ENCODE measurements at regions not wholly inside any gene's neighbourhood (a gene's known extent, or its start where the extent isn't known, plus 50 kb on each side); places are given as distances from the start of the nearest gene placed in this dataset.

DNA sequence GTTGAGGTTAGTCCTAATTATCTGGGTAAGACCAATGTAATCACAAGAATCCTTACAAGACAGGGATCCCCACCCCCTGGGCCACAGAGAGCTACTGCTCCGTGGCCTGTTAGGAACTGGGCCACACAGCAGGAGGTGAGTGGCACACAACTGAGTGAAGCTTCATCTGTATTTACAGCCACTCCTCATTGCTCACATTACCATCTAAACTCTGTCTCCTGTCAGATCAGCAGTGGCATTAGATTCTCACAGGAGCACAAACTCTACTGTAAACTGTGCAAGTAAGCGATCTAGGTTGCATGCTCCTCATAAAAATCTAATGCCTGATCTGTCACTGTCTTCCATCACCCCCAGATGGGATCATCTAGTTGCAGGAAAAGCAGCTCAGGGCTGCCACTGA, 58.5 kb upstream of the CRBN start:
- no peaks in the 10 kb centered on the region for H3K4me1 ChIP-seq
- no peaks in the 10 kb centered on the region for H3K9me3 ChIP-seq
- no peaks in the 10 kb centered on the region for H3K27me3 ChIP-seq
- TF ChIP-seq POLR2AphosphoS5 (IDR thresholded peaks at IDR 0.05) (no peak), POLR2A (IDR thresholded peaks at IDR 0.05) (no peak), EP300 (IDR thresholded peaks at IDR 0.05) (no peak)
- TF ChIP-seq, protein P1, sequence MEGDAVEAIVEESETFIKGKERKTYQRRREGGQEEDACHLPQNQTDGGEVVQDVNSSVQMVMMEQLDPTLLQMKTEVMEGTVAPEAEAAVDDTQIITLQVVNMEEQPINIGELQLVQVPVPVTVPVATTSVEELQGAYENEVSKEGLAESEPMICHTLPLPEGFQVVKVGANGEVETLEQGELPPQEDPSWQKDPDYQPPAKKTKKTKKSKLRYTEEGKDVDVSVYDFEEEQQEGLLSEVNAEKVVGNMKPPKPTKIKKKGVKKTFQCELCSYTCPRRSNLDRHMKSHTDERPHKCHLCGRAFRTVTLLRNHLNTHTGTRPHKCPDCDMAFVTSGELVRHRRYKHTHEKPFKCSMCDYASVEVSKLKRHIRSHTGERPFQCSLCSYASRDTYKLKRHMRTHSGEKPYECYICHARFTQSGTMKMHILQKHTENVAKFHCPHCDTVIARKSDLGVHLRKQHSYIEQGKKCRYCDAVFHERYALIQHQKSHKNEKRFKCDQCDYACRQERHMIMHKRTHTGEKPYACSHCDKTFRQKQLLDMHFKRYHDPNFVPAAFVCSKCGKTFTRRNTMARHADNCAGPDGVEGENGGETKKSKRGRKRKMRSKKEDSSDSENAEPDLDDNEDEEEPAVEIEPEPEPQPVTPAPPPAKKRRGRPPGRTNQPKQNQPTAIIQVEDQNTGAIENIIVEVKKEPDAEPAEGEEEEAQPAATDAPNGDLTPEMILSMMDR (IDR thresholded peaks at IDR 0.05): no peak
- no peaks in the 10 kb centered on the region for H3K36me3 ChIP-seq
- WGBS: 90% methylated on average over 2 of the region's 2 CpGs
- DNase-seq (ENCODE audit: low spot score in 2 of 2): no peak
- no peak overlapping the region for H3K27ac ChIP-seq
- no peak overlapping the region for H3K4me3 ChIP-seq

DNA sequence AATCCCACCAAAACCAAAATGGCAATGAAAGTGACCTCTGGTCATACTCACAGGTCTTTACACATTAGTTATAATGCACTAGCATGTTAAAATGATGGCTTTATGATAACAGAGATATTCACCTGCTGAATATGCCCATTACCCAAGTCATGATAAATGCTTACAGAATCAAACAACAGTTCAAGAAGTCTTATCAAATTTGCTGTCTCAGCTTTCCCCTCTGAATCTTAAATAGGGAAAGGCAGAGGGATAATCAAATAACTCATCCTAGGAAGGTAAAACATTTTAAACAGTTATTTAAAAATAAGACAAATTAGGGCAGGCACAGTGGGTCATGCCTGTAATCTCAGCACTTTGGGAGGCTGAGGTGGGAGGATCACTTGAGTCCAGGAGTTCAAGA, 52.8 kb upstream of the CRBN start:
- TF ChIP-seq POLR2A (IDR thresholded peaks at IDR 0.05) (no peak), EP300 (IDR thresholded peaks at IDR 0.05) (no peak), POLR2AphosphoS5 (IDR thresholded peaks at IDR 0.05) (no peak)
- TF ChIP-seq, protein P1 (IDR thresholded peaks at IDR 0.05): no peak
- no peak for DNase-seq (ENCODE audit: low spot score in 2 of 2)
- no peaks in the 10 kb centered on the region for H3K4me1 ChIP-seq
- no peaks in the 10 kb centered on the region for H3K27me3 ChIP-seq
- no peaks in the 10 kb centered on the region for H3K36me3 ChIP-seq
- H3K27ac ChIP-seq: no peak overlapping the region
- no peaks in the 10 kb centered on the region for H3K9me3 ChIP-seq
- H3K4me3 ChIP-seq: no peak overlapping the region
